ENCODE measurements at regions not wholly inside any gene's neighbourhood (a gene's known extent, or its start where the extent isn't known, plus 50 kb on each side); places are given as distances from the start of the nearest gene placed in this dataset.
"Not testable (repeated sequence)": the region's sequence is repeated elsewhere in the genome, so short reads cannot be mapped to it uniquely, and the experiment has no call there.

DNA sequence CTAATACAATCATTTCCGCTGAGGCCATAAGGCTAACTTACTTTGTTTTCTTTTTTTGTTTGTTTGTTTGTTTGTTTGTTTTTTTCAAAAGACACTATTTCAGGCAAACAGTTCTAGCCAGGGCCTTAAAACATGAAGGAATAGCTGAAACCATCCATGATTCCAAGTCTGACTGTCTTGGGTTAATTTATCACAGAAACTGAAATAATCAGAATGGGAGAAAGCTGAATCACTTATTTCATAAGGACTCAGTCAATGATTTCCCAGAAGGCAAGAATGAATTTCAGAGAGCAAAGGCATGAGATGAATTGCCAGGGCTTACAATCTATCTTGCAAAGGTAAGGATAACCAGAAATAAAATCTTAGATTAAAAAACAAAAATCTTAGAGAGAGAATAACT is 1315.1 kb downstream of the SUCLG1 start:
- no peak for DNase-seq (ENCODE audit: low read depth in 4 of 6, low spot score in 6 of 6)

DNA sequence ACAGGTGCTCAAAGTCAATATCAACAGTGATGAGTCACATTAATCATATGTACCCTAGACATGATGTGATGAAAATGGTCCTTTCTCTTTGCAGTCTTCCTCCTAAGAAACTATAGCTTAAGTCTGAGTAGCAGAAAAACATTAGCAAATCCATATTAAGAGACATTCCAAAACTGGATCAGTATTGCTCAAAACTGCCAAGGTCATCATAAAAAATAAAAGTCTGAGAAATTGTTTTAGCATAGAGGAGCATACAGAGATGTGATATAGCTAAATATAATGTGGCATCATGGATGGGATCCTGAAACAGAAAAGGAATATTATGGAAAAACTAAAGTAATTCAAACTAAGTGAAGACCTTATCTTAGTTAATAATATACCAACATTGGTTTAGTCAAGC is 1316.1 kb downstream of the SUCLG1 start:
- Histone ChIP-seq H3K27ac (ENCODE audit: low read depth, low read length) (no peak overlapping the region), H3K4me1 (ENCODE audit: control insufficient read depth, insufficient read depth, low read length) (no peaks in the 10 kb centered on the region)
- DNase-seq (ENCODE audit: low read depth in 4 of 6, low spot score in 6 of 6): no peak

More for the DNA sequence above, 1315.1 kb downstream of the SUCLG1 start:
- no peak overlapping the region for H3K27ac ChIP-seq (ENCODE audit: low read depth, low read length)
- no peak overlapping the region for H3K4me3 ChIP-seq (ENCODE audit: low read depth, low read length)
- no CpG with 5 or more reads among the region's 1 CpG for WGBS (ENCODE audit: insufficient coverage)
- no peaks in the 10 kb centered on the region for H3K36me3 ChIP-seq (ENCODE audit: control insufficient read depth, insufficient read depth, low read length)
- no peaks in the 10 kb centered on the region for H3K9me3 ChIP-seq (ENCODE audit: control insufficient read depth, insufficient read depth, low read length)
- H3K4me1 ChIP-seq (ENCODE audit: control insufficient read depth, insufficient read depth, low read length): no peaks in the 10 kb centered on the region
- H3K27me3 ChIP-seq (ENCODE audit: control insufficient read depth, insufficient read depth, low read length): no peaks in the 10 kb centered on the region

DNA sequence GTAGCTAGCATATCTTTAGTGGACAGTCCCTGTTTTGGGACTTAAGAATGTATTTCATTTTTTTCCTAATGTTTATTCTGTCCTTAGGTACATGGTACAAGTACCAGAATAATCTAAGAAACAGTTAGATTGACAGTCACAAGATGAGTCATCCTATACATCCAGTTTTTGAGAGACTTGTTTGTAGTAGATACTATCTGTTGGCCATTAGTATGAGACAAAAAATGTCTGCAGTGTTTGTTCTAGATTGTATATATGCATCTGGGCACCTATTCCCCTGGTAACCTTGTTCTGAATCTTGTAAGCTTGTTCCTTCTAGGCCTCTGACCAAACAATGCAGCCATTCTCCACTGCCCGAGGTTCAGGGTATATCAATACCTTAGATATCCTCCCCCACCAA is 1343.5 kb downstream of the SUCLG1 start:
- Histone ChIP-seq H3K36me3 (ENCODE audit: control insufficient read depth, insufficient read depth, low read length) (no peaks in the 10 kb centered on the region), H3K9me3 (ENCODE audit: control insufficient read depth, insufficient read depth, low read length) (no peaks in the 10 kb centered on the region), H3K27ac (ENCODE audit: low read depth, low read length) (no peak overlapping the region), H3K4me1 (ENCODE audit: control insufficient read depth, insufficient read depth, low read length) (no peaks in the 10 kb centered on the region), H3K4me3 (ENCODE audit: low read depth, low read length) (no peak overlapping the region), H3K27me3 (ENCODE audit: control insufficient read depth, insufficient read depth, low read length) (no peaks in the 10 kb centered on the region)
- no peak for DNase-seq (ENCODE audit: low read depth in 4 of 6, low spot score in 6 of 6)
- WGBS (ENCODE audit: insufficient coverage): no CpG with 5 or more reads among the region's 1 CpG

More for the DNA sequence above, 1316.1 kb downstream of the SUCLG1 start:
- no peaks in the 10 kb centered on the region for H3K9me3 ChIP-seq (ENCODE audit: control insufficient read depth, insufficient read depth, low read length)
- no peaks in the 10 kb centered on the region for H3K27me3 ChIP-seq (ENCODE audit: control insufficient read depth, insufficient read depth, low read length)
- no peaks in the 10 kb centered on the region for H3K36me3 ChIP-seq (ENCODE audit: control insufficient read depth, insufficient read depth, low read length)
- no peak overlapping the region for H3K4me3 ChIP-seq (ENCODE audit: low read depth, low read length)

DNA sequence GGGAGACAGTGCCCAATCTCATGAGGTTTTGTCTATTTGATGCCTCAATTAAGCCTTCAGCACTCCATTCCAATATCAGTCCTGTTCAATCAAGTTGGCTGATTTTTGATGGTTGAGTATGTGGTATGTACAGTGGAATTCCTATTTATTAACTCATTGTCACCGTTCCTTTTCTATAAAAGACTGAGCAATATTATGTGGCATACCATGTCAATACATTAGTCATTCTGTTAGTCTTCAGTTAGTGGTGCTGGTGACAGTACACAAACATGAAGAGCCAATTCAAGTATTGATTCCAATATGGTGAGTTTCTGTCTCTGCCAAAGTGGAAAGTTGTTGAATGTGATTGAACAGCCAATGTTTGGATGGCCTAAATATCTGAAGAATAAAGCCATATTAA is 1343.9 kb downstream of the SUCLG1 start:
- H3K4me1 ChIP-seq (ENCODE audit: control insufficient read depth, insufficient read depth, low read length): no peaks in the 10 kb centered on the region
- no peaks in the 10 kb centered on the region for H3K36me3 ChIP-seq (ENCODE audit: control insufficient read depth, insufficient read depth, low read length)
- H3K4me3 ChIP-seq (ENCODE audit: low read depth, low read length): no peak overlapping the region
- no peaks in the 10 kb centered on the region for H3K9me3 ChIP-seq (ENCODE audit: control insufficient read depth, insufficient read depth, low read length)
- WGBS (ENCODE audit: insufficient coverage): no CpG with 5 or more reads among the region's 1 CpG
- no peaks in the 10 kb centered on the region for H3K27me3 ChIP-seq (ENCODE audit: control insufficient read depth, insufficient read depth, low read length)
- no peak for DNase-seq (ENCODE audit: low read depth in 4 of 6, low spot score in 6 of 6)
- no peak overlapping the region for H3K27ac ChIP-seq (ENCODE audit: low read depth, low read length)

DNA sequence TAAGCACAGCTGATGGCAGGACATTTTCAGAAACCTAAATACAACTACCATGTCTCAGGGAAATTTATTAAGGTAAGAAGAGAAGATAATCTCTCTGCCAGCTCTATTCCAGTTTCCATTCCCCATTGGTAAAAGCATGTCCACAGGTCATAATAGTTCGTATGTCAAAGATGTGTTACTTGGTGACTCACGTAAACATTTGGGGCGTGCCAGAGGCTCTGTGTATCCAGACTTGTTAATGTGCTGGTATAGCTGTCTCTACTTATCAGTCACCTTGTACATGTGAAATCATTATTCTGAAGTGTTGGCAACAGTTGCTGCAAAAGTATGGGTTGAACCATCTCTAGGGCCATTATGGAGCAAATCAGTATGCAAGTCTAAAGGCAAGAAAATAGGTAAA is 1345.1 kb downstream of the SUCLG1 start:
- H3K27me3 ChIP-seq (ENCODE audit: control insufficient read depth, insufficient read depth, low read length): no peaks in the 10 kb centered on the region
- no CpG with 5 or more reads among the region's 3 CpGs for WGBS (ENCODE audit: insufficient coverage)
- no peak for DNase-seq (ENCODE audit: low read depth in 4 of 6, low spot score in 6 of 6)
- no peak overlapping the region for H3K27ac ChIP-seq (ENCODE audit: low read depth, low read length)
- no peak overlapping the region for H3K4me3 ChIP-seq (ENCODE audit: low read depth, low read length)
- H3K9me3 ChIP-seq (ENCODE audit: control insufficient read depth, insufficient read depth, low read length): no peaks in the 10 kb centered on the region
- H3K4me1 ChIP-seq (ENCODE audit: control insufficient read depth, insufficient read depth, low read length): no peaks in the 10 kb centered on the region
- no peaks in the 10 kb centered on the region for H3K36me3 ChIP-seq (ENCODE audit: control insufficient read depth, insufficient read depth, low read length)

DNA sequence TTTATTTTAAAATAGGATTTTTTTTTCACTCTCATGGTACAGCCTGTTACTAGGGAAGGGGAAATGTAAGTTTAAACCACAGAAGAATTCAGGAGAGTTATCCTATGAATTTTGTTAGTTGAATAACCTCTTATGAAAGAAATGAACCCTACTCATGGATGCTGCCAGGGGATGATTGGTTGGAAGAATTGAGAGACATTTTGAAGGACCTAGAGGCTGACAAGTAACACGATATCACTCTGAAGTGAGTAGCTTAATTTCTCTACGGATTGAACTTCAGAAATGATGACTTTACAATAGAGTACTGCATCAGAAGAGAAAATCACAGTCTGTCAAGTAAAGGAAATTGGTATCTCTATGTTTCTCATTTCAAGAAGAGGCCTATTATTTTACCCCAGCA is 1346.2 kb downstream of the SUCLG1 start:
- DNase-seq (ENCODE audit: low read depth in 4 of 6, low spot score in 6 of 6): no peak
- H3K4me3 ChIP-seq (ENCODE audit: low read depth, low read length): no peak overlapping the region
- no peak overlapping the region for H3K27ac ChIP-seq (ENCODE audit: low read depth, low read length)
- no peaks in the 10 kb centered on the region for H3K36me3 ChIP-seq (ENCODE audit: control insufficient read depth, insufficient read depth, low read length)
- WGBS (ENCODE audit: insufficient coverage): no CpG with 5 or more reads among the region's 2 CpGs
- no peaks in the 10 kb centered on the region for H3K4me1 ChIP-seq (ENCODE audit: control insufficient read depth, insufficient read depth, low read length)
- no peaks in the 10 kb centered on the region for H3K9me3 ChIP-seq (ENCODE audit: control insufficient read depth, insufficient read depth, low read length)
- no peaks in the 10 kb centered on the region for H3K27me3 ChIP-seq (ENCODE audit: control insufficient read depth, insufficient read depth, low read length)

DNA sequence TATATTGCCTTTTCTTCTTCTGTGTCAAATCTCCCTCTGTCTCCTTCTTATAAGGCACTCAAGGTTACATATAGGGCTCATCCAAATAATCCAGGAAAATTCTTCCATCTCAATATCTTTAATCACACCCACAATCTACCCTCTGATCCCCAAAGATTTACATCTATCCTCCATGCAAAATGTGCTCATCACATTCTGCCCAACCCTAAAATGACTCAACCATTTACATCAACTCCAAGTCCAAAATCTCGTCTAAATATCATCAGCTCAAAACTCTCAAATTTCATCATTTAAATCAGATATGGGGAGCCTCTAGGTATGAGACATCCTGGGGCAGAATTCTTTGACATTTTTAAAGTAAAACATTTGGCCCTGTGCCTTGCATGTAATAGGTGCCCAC is 1349.8 kb downstream of the SUCLG1 start:
- Histone ChIP-seq H3K4me3 (ENCODE audit: low read depth, low read length) (no peak overlapping the region), H3K27ac (ENCODE audit: low read depth, low read length) (no peak overlapping the region), H3K27me3 (ENCODE audit: control insufficient read depth, insufficient read depth, low read length) (no peaks in the 10 kb centered on the region), H3K36me3 (ENCODE audit: control insufficient read depth, insufficient read depth, low read length) (no peaks in the 10 kb centered on the region), H3K9me3 (ENCODE audit: control insufficient read depth, insufficient read depth, low read length) (no peaks in the 10 kb centered on the region), H3K4me1 (ENCODE audit: control insufficient read depth, insufficient read depth, low read length) (no peaks in the 10 kb centered on the region)
- no peak for DNase-seq (ENCODE audit: low read depth in 4 of 6, low spot score in 6 of 6)
- WGBS (ENCODE audit: insufficient coverage): no CpG with 5 or more reads among the region's 1 CpG

DNA sequence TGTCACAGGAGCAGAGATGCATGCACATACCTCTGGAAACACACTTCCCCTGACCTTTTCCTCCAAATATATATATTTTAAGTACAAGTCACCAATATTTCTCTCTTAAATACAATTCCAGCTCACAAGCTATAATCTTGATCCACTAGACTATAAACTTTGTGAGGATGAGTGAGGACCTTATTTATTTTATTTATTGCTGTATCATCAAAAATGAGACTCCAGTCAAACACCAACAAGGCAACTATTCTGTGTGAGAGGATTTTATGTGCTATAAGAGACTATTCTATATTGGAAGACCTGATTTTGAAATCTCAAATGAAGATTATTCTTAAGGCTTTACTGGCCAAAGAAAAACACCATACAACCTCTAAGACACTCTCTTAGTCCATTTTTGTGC is 1352.2 kb downstream of the SUCLG1 start:
- Histone ChIP-seq H3K27ac (ENCODE audit: low read depth, low read length) (no peak overlapping the region), H3K4me3 (ENCODE audit: low read depth, low read length) (no peak overlapping the region), H3K27me3 (ENCODE audit: control insufficient read depth, insufficient read depth, low read length) (no peaks in the 10 kb centered on the region), H3K36me3 (ENCODE audit: control insufficient read depth, insufficient read depth, low read length) (no peaks in the 10 kb centered on the region), H3K4me1 (ENCODE audit: control insufficient read depth, insufficient read depth, low read length) (no peaks in the 10 kb centered on the region), H3K9me3 (ENCODE audit: control insufficient read depth, insufficient read depth, low read length) (no peaks in the 10 kb centered on the region)
- DNase-seq (ENCODE audit: low read depth in 4 of 6, low spot score in 6 of 6): no peak

DNA sequence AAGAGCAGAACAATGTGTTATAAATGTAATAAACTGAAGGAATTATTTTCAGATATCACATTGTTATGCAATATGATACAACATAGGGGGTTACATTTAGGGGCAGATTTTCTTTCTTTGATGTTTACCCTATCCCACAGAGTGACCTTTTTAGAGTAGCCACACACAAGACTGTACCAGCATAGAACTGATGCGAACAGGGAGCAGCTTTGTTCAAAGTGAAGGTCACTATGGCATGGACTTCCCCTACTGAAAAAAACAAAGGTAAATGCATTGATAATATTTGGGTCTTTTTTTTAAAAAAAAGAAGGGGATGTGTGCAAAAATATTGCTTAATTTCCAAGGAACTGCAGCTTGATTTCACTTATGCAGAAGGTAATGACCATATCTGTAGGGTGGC is 1354.9 kb downstream of the SUCLG1 start:
- no peak for DNase-seq (ENCODE audit: low read depth in 4 of 6, low spot score in 6 of 6)
- no peaks in the 10 kb centered on the region for H3K4me1 ChIP-seq (ENCODE audit: control insufficient read depth, insufficient read depth, low read length)
- H3K9me3 ChIP-seq (ENCODE audit: control insufficient read depth, insufficient read depth, low read length): no peaks in the 10 kb centered on the region
- no peaks in the 10 kb centered on the region for H3K27me3 ChIP-seq (ENCODE audit: control insufficient read depth, insufficient read depth, low read length)
- no peak overlapping the region for H3K27ac ChIP-seq (ENCODE audit: low read depth, low read length)
- no peaks in the 10 kb centered on the region for H3K36me3 ChIP-seq (ENCODE audit: control insufficient read depth, insufficient read depth, low read length)
- no peak overlapping the region for H3K4me3 ChIP-seq (ENCODE audit: low read depth, low read length)
- no CpG with 5 or more reads among the region's 1 CpG for WGBS (ENCODE audit: insufficient coverage)

DNA sequence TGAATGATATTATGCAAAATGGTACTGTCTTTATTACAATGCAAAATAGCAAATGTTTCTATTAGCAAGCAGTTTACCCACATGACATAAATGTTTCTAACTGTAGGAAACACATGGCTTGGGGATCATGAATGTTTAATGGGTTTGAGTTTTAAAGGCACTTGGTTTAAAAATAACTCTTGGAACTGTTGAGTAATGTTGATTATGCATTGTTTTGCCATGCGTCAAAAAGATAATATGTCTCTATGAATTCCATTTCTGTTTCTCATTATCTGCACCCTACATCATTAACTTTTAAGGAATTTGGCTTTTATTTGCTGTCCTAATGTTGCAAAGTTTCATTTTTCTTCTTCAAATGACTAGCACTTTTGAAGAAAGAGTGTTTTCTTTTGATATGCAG is 1355.5 kb downstream of the SUCLG1 start:
- Histone ChIP-seq H3K4me3 (ENCODE audit: low read depth, low read length) (no peak overlapping the region), H3K27me3 (ENCODE audit: control insufficient read depth, insufficient read depth, low read length) (no peaks in the 10 kb centered on the region), H3K4me1 (ENCODE audit: control insufficient read depth, insufficient read depth, low read length) (no peaks in the 10 kb centered on the region), H3K27ac (ENCODE audit: low read depth, low read length) (no peak overlapping the region), H3K36me3 (ENCODE audit: control insufficient read depth, insufficient read depth, low read length) (no peaks in the 10 kb centered on the region), H3K9me3 (ENCODE audit: control insufficient read depth, insufficient read depth, low read length) (no peaks in the 10 kb centered on the region)
- WGBS (ENCODE audit: insufficient coverage): no CpG with 5 or more reads among the region's 1 CpG
- peak in 1 of 6 donors; percentile 42 for DNase-seq (ENCODE audit: low read depth in 4 of 6, low spot score in 6 of 6)

DNA sequence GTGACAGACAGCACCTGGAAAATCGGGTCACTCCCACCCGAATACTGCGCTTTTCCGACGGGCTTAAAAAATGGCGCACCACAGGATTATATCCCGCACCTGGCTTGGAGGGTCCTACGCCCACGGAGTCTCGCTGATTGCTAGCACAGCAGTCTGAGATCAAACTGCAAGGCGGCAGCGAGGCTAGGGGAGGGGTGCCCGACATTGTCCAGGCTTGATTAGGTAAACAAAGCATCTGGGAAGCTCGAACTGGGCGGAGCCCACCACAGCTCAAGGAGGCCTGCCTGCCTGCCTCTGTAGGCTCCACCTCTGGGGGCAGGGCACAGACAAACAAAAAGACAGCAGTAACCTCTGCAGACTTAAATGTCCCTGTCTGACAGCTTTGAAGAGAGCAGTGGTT is 1370.0 kb downstream of the SUCLG1 start:
- H3K4me3 ChIP-seq (ENCODE audit: low read depth, low read length); H3K4me1 ChIP-seq (ENCODE audit: control insufficient read depth, insufficient read depth, low read length); H3K27me3 ChIP-seq (ENCODE audit: control insufficient read depth, insufficient read depth, low read length); H3K9me3 ChIP-seq (ENCODE audit: control insufficient read depth, insufficient read depth, low read length); H3K27ac ChIP-seq (ENCODE audit: low read depth, low read length); DNase-seq (ENCODE audit: low read depth in 4 of 6, low spot score in 6 of 6); H3K36me3 ChIP-seq (ENCODE audit: control insufficient read depth, insufficient read depth, low read length): not testable (repeated sequence)
- WGBS (ENCODE audit: insufficient coverage): 97% methylated on average over 10 of the region's 15 CpGs
